ENCODE measurements at regions not wholly inside any gene's neighbourhood (a gene's known extent, or its start where the extent isn't known, plus 50 kb on each side); places are given as distances from the start of the nearest gene placed in this dataset.

DNA sequence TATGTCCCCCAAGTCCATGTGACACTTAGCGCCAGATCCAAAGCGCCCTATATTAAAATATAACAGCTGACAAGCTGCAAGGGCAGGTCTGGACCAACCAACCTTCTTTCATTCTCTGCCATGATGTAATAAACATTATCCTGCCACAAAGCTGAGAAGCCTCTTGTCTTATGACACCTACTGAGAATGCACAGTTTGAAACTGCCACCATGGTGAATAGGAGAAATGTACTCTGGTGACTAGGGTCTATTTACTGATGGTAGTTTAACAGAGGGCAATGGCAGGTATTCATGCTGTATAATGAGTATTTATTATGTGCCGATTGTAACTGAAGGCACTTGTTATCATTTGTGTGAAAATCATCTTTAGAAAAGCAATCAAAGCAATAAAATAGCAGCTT, 634.0 kb downstream of the OTOL1 start (continued):
- no peak for TF ChIP-seq SAFB2 (IDR thresholded peaks at IDR 0.05; ENCODE audit: borderline replicate concordance, low read depth, low read length, severe bottlenecking)

DNA sequence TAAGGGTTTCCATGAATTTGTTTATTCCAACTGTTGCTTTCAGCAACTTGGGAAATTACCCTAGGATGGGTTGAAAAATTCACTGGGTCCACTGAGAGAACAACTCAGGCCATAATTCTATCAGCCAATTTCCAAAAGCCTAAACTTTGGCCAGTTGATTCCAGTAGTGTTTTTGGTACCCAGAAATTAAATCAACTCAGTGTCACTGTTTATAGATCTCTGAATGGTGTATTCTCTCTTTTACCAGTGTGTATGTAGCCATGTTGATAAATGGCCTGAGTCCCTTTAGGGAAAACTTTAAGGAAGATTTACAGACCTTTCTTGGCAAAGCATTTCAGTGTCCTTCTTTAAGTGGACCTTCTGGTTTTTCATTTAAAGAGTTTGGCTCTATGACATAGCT, 636.4 kb downstream of the OTOL1 start:
- ATAC-seq (no peak), DNase-seq (ENCODE audit: extremely low read depth in 1 of 4, low spot score in 3 of 4) (no peak), FAIRE-seq (no peak)
- no peak for TF ChIP-seq BCOR (IDR thresholded peaks at IDR 0.05)
- no peak for TF ChIP-seq GATAD2B (IDR thresholded peaks at IDR 0.05; ENCODE audit: borderline replicate concordance)
- TF ChIP-seq, protein P1, sequence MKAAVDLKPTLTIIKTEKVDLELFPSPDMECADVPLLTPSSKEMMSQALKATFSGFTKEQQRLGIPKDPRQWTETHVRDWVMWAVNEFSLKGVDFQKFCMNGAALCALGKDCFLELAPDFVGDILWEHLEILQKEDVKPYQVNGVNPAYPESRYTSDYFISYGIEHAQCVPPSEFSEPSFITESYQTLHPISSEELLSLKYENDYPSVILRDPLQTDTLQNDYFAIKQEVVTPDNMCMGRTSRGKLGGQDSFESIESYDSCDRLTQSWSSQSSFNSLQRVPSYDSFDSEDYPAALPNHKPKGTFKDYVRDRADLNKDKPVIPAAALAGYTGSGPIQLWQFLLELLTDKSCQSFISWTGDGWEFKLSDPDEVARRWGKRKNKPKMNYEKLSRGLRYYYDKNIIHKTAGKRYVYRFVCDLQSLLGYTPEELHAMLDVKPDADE (conservative IDR thresholded peaks at IDR 0.05; ENCODE audit: control insufficient read depth, low read depth, low read length) = no peak
- no peak for TF ChIP-seq TBP (optimal IDR thresholded peaks at IDR 0.05; ENCODE audit: low read depth, low read length)
- TF ChIP-seq LEF1 (IDR thresholded peaks at IDR 0.05) = no peak
- TF ChIP-seq EGR1 (conservative IDR thresholded peaks at IDR 0.05) = no peak
- TF ChIP-seq HMG20B (CRISPR knock-in tag; IDR thresholded peaks at IDR 0.05) = no peak
- TF ChIP-seq C11orf30 (IDR thresholded peaks at IDR 0.05; ENCODE audit: low read depth) = no peak
- TF ChIP-seq WHSC1 (IDR thresholded peaks at IDR 0.05; ENCODE audit: low read length) = no peak
- TF ChIP-seq ZNF253 (CRISPR knock-in tag; conservative IDR thresholded peaks at IDR 0.05) = no peak
- TF ChIP-seq SP1 (CRISPR knock-in tag; IDR thresholded peaks at IDR 0.05) = no peak
- TF ChIP-seq, protein P2, sequence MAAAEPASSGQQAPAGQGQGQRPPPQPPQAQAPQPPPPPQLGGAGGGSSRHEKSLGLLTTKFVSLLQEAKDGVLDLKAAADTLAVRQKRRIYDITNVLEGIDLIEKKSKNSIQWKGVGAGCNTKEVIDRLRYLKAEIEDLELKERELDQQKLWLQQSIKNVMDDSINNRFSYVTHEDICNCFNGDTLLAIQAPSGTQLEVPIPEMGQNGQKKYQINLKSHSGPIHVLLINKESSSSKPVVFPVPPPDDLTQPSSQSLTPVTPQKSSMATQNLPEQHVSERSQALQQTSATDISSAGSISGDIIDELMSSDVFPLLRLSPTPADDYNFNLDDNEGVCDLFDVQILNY (CRISPR knock-in tag; IDR thresholded peaks at IDR 0.05) = no peak
- no peak for TF ChIP-seq FOXJ3 (CRISPR knock-in tag; IDR thresholded peaks at IDR 0.05)
- no peak for TF ChIP-seq ZFPM2 (CRISPR knock-in tag; IDR thresholded peaks at IDR 0.05)
- TF ChIP-seq DMBX1 (CRISPR knock-in tag; IDR thresholded peaks at IDR 0.05; ENCODE audit: borderline replicate concordance) = no peak
- H3K4me2 ChIP-seq (ENCODE audit: insufficient read depth, low read length) = no peak overlapping the region
- in situ Hi-C loops (cut with MboI) = no loop called here
- ChIA-PET POLR2A (no interaction called here), CTCF (ENCODE audit: low intra/inter-chr PET ratio) (no interaction called here)
- H4K20me1 ChIP-seq (replicated peaks; ENCODE audit: control insufficient read depth, insufficient read depth, low read length) = no peaks in the 10 kb centered on the region
- no peaks in the 10 kb centered on the region for H3K9me1 ChIP-seq (ENCODE audit: control insufficient read depth, insufficient read depth, low read length)
- H3K4me3 ChIP-seq = no peak overlapping the region
- H3K27me3 ChIP-seq (ENCODE audit: control insufficient read depth in 2 of 2, insufficient read depth in 2 of 2, low read length in 2 of 2) = no peaks in the 10 kb centered on the region
- H3K79me2 ChIP-seq (ENCODE audit: control insufficient read depth, insufficient read depth, low read length) = no peaks in the 10 kb centered on the region
- no peak overlapping the region for H2AFZ ChIP-seq (ENCODE audit: low read depth, low read length)
- H3K27ac ChIP-seq (ENCODE audit: extremely low read depth, low read depth, low read length) = no peak overlapping the region
- no peaks in the 10 kb centered on the region for H3K4me1 ChIP-seq (replicated peaks in 1 of 2; ENCODE audit: control insufficient read depth in 2 of 2, insufficient read depth in 2 of 2, low read length in 2 of 2)
- H3K9me3 ChIP-seq (replicated peaks; ENCODE audit: control insufficient read depth, insufficient read depth, low read depth, low read length) = no peaks in the 10 kb centered on the region
- intact Hi-C loops (cut with micrococcal nuclease) = no loop called here
- no TSS peak for BruUV-seq (replicated peaks)
- no peak overlapping the region for H3K9ac ChIP-seq (ENCODE audit: insufficient read depth in 1 of 2, low read depth in 2 of 2, low read length in 2 of 2)
- no peaks in the 10 kb centered on the region for H3K36me3 ChIP-seq (ENCODE audit: control insufficient read depth, insufficient read depth, low read length)
